ENCODE measurements at regions not wholly inside any gene's neighbourhood (a gene's known extent, or its start where the extent isn't known, plus 50 kb on each side); places are given as distances from the start of the nearest gene placed in this dataset.

DNA sequence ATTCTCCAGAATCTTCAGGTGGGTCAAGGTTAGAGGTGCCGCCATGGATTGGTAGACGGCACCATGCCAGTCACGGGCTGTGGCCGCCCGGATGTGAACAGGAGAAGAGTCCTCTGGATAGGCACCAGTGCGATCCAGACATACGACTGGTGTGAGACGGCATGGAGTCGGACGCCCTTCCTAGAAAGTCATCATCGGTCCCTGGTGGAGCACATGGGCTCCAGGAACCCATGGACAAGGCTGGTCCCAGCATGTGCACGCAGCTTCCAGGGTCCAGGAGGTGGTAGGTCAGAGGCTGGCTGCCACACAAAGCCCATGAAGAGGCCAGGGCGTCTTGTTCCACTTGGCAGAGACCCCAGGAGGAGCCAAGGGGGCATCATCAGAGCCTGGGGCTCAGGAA lies 276.1 kb upstream of the LRRC3B start:
- TF ChIP-seq, protein P1, sequence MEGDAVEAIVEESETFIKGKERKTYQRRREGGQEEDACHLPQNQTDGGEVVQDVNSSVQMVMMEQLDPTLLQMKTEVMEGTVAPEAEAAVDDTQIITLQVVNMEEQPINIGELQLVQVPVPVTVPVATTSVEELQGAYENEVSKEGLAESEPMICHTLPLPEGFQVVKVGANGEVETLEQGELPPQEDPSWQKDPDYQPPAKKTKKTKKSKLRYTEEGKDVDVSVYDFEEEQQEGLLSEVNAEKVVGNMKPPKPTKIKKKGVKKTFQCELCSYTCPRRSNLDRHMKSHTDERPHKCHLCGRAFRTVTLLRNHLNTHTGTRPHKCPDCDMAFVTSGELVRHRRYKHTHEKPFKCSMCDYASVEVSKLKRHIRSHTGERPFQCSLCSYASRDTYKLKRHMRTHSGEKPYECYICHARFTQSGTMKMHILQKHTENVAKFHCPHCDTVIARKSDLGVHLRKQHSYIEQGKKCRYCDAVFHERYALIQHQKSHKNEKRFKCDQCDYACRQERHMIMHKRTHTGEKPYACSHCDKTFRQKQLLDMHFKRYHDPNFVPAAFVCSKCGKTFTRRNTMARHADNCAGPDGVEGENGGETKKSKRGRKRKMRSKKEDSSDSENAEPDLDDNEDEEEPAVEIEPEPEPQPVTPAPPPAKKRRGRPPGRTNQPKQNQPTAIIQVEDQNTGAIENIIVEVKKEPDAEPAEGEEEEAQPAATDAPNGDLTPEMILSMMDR (IDR thresholded peaks at IDR 0.05; ENCODE audit: borderline replicate concordance, control extremely low read depth, extremely low read depth, insufficient read depth, missing control alignments), result no peak
- in situ Hi-C loops (cut with MboI; ENCODE audit: low sequenced_read_pairs, unreplicated experiment), result no loop called here
- no peak for DNase-seq (ENCODE audit: low spot score)

DNA sequence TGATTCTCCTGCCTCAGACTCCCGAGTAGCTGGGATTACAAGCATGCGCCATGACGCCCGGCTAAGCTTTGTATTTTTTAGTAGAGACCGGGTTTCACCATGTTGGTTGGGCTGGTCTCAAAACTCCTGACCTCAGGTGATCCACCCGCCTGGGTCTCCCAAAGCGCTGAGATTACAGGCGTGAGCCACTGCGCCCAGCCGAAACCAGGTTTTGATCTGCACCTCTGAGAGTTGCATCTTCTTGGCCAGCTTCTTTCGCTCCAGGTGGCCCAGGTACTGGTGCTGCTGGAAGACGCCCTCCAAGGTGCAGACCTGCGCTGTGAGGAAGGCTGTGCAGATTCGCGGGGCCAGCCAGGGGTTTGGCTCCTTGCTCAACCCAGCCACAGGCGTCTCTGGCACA lies 275.4 kb upstream of the LRRC3B start:
- DNase-seq (ENCODE audit: low spot score), result no peak
- in situ Hi-C loops (cut with MboI; ENCODE audit: low sequenced_read_pairs, unreplicated experiment), result no loop called here
- TF ChIP-seq, protein P1 (IDR thresholded peaks at IDR 0.05; ENCODE audit: borderline replicate concordance, control extremely low read depth, extremely low read depth, insufficient read depth, missing control alignments), result no peak

DNA sequence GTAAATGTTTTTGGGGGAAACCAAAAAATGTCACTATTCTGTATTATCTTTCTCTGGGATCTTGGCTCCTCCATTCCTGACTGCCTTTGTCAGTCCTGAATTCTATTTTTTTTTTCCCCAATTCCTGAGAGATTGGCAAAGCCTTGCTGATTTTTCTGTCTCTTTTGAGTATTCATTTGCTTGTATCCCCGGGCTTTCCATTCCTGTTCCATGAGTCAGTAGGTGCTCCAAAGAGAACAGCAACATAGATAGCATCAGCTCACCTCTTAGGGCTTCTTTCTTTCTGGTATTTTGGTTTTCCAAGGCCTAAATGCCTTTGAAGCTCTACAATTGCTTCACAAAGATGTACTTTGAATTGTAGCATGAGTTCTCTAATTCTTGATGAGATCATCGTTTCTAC lies 271.7 kb upstream of the LRRC3B start:
- TF ChIP-seq, protein P1 (IDR thresholded peaks at IDR 0.05; ENCODE audit: borderline replicate concordance, control extremely low read depth, extremely low read depth, insufficient read depth, missing control alignments), result no peak
- in situ Hi-C loops (cut with MboI; ENCODE audit: low sequenced_read_pairs, unreplicated experiment), result no loop called here
- no peak for DNase-seq (ENCODE audit: low spot score)

DNA sequence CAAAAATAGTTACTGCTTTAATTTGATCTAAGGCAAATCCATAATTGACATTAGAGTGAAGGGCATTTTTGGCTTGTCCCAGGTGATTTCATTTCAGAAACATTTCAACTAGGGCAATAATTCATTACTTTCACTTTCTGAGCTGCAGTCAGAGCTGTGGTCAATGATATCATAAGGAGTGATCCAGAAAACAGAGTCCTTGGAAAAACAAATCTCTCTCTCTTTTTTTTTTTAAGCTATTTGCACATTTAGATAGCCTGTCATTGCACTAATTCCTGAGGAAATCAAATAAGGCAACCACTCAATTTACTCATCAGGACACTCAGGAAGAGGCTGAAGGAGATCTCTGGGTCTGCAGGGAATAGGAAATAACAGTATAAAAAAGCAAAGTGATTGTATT lies 269.5 kb upstream of the LRRC3B start:
- in situ Hi-C loops (cut with MboI; ENCODE audit: low sequenced_read_pairs, unreplicated experiment), result no loop called here
- TF ChIP-seq, protein P1 (IDR thresholded peaks at IDR 0.05; ENCODE audit: borderline replicate concordance, control extremely low read depth, extremely low read depth, insufficient read depth, missing control alignments), result no peak
- DNase-seq (ENCODE audit: low spot score), result no peak

DNA sequence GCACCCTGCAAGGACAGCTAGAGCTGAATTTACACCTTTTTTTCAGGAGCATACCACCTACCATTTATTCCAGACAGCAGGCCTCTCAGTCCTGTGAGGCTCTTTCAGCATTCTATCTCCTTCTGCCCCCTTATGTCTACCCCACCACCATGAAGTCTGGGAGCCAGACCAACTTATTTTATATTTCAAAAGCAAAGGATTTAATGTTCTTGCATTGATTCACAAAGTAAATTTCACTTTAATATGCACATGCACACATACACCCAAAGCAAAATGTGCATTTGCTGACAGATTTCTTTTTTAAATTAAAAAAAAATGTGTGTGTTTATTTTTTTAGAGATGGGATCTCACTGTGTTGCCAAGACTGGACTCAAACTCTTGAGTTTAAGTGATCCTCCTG lies 264.2 kb upstream of the LRRC3B start:
- no peak for DNase-seq (ENCODE audit: low spot score)
- TF ChIP-seq, protein P1 (IDR thresholded peaks at IDR 0.05; ENCODE audit: borderline replicate concordance, control extremely low read depth, extremely low read depth, insufficient read depth, missing control alignments), result no peak
- in situ Hi-C loops (cut with MboI; ENCODE audit: low sequenced_read_pairs, unreplicated experiment), result no loop called here

DNA sequence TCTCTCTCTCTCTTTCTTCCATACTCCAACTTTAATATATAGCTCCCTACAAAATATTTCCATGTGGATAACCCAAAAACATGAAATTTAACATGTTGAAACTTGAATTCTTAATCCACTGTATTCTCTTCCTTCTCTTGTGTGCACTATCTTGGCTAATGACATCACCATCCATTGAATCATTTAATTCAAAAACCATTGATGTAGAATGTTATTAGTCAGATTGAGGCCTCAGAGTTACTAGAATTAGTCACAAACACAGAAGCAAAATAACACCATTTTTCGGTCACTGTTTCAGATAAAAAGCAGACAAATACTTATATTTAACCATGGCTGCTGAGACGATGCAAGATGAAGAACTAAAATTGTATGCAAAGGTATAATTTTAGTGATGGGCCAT lies 256.9 kb upstream of the LRRC3B start:
- TF ChIP-seq, protein P1 (IDR thresholded peaks at IDR 0.05; ENCODE audit: borderline replicate concordance, control extremely low read depth, extremely low read depth, insufficient read depth, missing control alignments), result no peak
- in situ Hi-C loops (cut with MboI; ENCODE audit: low sequenced_read_pairs, unreplicated experiment), result no loop called here

DNA sequence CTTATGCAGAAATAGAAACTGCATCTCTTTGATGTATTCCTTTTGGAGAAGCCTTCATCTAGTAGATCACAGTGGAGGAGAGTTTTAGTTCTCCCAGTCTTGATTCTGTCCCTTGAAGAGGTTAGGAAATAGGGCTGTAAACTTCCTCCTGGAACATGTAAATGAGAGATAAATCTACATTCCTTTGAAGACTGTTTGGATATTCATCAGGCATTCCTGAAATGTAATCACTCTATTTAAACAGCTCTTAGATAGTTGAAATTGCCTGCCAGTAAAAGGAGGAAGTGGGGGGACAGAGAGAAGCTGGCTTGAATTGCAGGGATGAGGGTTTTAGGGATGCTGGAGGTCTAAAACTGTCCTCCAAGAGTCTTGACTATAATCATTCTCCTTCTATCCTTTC lies 254.3 kb upstream of the LRRC3B start:
- in situ Hi-C loops (cut with MboI; ENCODE audit: low sequenced_read_pairs, unreplicated experiment), result no loop called here
- no peak for DNase-seq (ENCODE audit: low spot score)
- TF ChIP-seq, protein P1 (IDR thresholded peaks at IDR 0.05; ENCODE audit: borderline replicate concordance, control extremely low read depth, extremely low read depth, insufficient read depth, missing control alignments), result no peak

More for the DNA sequence above, 256.9 kb upstream of the LRRC3B start:
- DNase-seq (ENCODE audit: low spot score), result no peak
